SU-DHL-6 (cell line): ENCODE measurements at regions not wholly inside any gene's neighbourhood (a gene's known extent, or its start where the extent isn't known, plus 50 kb on each side); places are given as distances from the start of the nearest gene placed in this dataset.
A peak's percentile ranks its signal among the peaks of the same experiment; 100 is the strongest.

Experiments
- H2AFZ ChIP-seq: fragments of 200-600 bp; sonication (generic); 2 replicates; pipeline ENCODE4 v1.6.1; 2014; ENCODE audit warnings: low read depth, mild to moderate bottlenecking, moderate library complexity, mixed read lengths, antibody characterized with exemption, low read length; ENCODE audit not compliant: severe bottlenecking
- H3F3A ChIP-seq: fragments of 200-600 bp; shearing (Covaris generic); 2 replicates; pipeline ENCODE4 v1.6.0; 2016; ENCODE audit warnings: antibody characterized with exemption, mild to moderate bottlenecking; ENCODE audit not compliant: insufficient read depth
- H3K27ac ChIP-seq: fragments of 200-600 bp; sonication (generic); 2 replicates; pipeline ENCODE4 v1.5.1; 2016; ENCODE audit warnings: low read depth, mild to moderate bottlenecking, low read length, moderate library complexity, mixed read lengths
- H3K27me3 ChIP-seq: fragments of 200-600 bp; sonication (generic), shearing (Covaris generic); 2 replicates; pipeline ENCODE4 v1.6.0; 2014; ENCODE audit warnings: mild to moderate bottlenecking, low read length
- H3K36me3 ChIP-seq: fragments of 200-600 bp; sonication (generic); 2 replicates; pipeline ENCODE4 v1.6.1; 2014; ENCODE audit warnings: mild to moderate bottlenecking, low read length, mixed read lengths
- H3K4me2 ChIP-seq: fragments of 300-600, 200-600 bp; shearing (Covaris generic), sonication (generic); 2 replicates; pipeline ENCODE4 v1.6.0; 2014; ENCODE audit warnings: low read length, low read depth, mild to moderate bottlenecking; ENCODE audit not compliant: poor library complexity, severe bottlenecking
- H3K4me3 ChIP-seq: fragments of 200-600 bp; sonication (generic); 2 replicates; pipeline ENCODE4 v1.5.1; 2014; ENCODE audit warnings: antibody characterized with exemption, low read length, mild to moderate bottlenecking, mixed read lengths; ENCODE audit not compliant: insufficient read depth, poor library complexity, severe bottlenecking
- H3K79me2 ChIP-seq: fragments of 200-600 bp; sonication (generic); 2 replicates; pipeline ENCODE4 v1.6.1; 2014; ENCODE audit warnings: mild to moderate bottlenecking, low read length, moderate library complexity; ENCODE audit not compliant: insufficient read depth
- H3K9ac ChIP-seq: fragments of 200-600 bp; sonication (generic); 2 replicates; pipeline ENCODE4 v1.7.0; 2014; ENCODE audit warnings: mild to moderate bottlenecking, low read length
- H3K9me2 ChIP-seq: fragments of 200-600 bp; sonication (generic); replicated peaks from 2 replicates; pipeline ENCODE4 v1.6.1; 2014; ENCODE audit warnings: low read length; ENCODE audit not compliant: insufficient read depth
- H3K9me3 ChIP-seq: fragments of 200-600 bp; sonication (generic); 2 replicates; pipeline ENCODE4 v1.6.1; 2014; ENCODE audit warnings: low read length, mixed read lengths; ENCODE audit not compliant: insufficient read depth
- H4K20me1 ChIP-seq: fragments of 200-600 bp; sonication (generic); 2 replicates; pipeline ENCODE4 v1.6.1; 2014; ENCODE audit warnings: low read depth, mild to moderate bottlenecking, antibody characterized with exemption, low read length, moderate library complexity, mixed read lengths
- CTCF ChIP-seq: fragments of 200-600 bp; sonication (generic); IDR thresholded peaks from one replicate; pipeline ENCODE4 v1.5.1; 2017; ENCODE audit warnings: antibody characterized with exemption, mild to moderate bottlenecking, low read length, moderate library complexity; ENCODE audit not compliant: insufficient read depth, poor library complexity, severe bottlenecking
- EZH2phosphoT487 ChIP-seq: fragments of 200-600 bp; sonication (generic), shearing (Covaris generic); conservative IDR thresholded peaks from 2 replicates; pipeline ENCODE4 v1.6.1; 2018; ENCODE audit warnings: mild to moderate bottlenecking, antibody characterized with exemption, low read length, moderate library complexity, mixed read lengths

DNA sequence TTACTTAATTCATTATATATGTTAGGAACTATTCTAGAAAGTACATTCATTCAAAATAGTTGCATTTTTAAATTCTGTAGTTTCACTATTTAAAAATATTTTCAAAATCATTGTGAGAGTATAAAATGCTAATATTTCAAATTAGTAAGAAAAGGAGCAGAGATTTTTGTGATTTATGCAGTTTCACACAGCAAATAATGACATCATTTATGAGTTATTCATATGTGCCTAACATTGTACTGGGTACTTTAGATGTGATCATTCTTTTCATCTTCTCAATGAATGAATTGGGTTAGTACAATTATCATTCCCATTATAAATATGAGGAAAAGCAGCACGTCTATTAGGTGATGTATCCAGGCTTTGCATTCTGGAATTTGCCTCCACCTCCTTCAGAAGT, 1451.0 kb upstream of the IGFBP7 start:
- no peak overlapping the region for H3K4me2 ChIP-seq
- H3K27ac ChIP-seq = no peak overlapping the region

DNA sequence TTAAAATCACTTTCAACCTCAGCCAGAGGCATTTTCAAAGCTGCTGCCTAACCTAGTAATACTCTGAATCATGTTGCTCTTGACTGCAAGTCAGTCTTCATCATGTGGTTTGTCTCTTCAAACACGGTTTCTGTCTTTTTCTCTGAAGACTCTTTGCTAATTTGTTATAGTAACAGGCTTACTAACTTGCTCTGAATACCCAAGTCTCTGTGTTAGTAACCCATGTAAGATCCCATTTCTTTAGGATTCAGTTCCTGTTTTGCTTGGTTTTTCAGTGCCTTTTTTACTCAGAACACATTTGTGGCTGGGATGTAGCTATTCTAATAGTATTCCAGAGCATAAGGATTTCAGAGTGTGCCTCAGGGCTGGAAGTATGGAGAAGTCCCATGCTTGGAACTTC, 1450.6 kb upstream of the IGFBP7 start:
- Histone ChIP-seq H3K4me2 (no peak overlapping the region), H3K79me2 (no peaks in the 10 kb centered on the region), H3K9me2 (no peaks in the 10 kb centered on the region), H3K4me3 (no peak overlapping the region), H3K36me3 (no peaks in the 10 kb centered on the region), H4K20me1 (no peaks in the 10 kb centered on the region), H3K27me3 (no peaks in the 10 kb centered on the region), H2AFZ (peak overlapping the region; percentile 48), H3F3A (no peaks in the 10 kb centered on the region), H3K9ac (no peak overlapping the region), H3K9me3 (no peaks in the 10 kb centered on the region), H3K27ac (no peak overlapping the region)
- TF ChIP-seq EZH2phosphoT487 (no peak), CTCF (no peak)

More for the DNA sequence above, 1451.0 kb upstream of the IGFBP7 start:
- TF ChIP-seq CTCF (no peak), EZH2phosphoT487 (no peak)
- no peaks in the 10 kb centered on the region for H3K79me2 ChIP-seq
- H3K9ac ChIP-seq = no peak overlapping the region
- H3K27me3 ChIP-seq = no peaks in the 10 kb centered on the region
- no peaks in the 10 kb centered on the region for H3K36me3 ChIP-seq
- H3K9me2 ChIP-seq = no peaks in the 10 kb centered on the region
- H3K9me3 ChIP-seq = no peaks in the 10 kb centered on the region
- no peak overlapping the region for H2AFZ ChIP-seq
- H3F3A ChIP-seq = no peaks in the 10 kb centered on the region
- no peaks in the 10 kb centered on the region for H4K20me1 ChIP-seq
- no peak overlapping the region for H3K4me3 ChIP-seq

- Histone ChIP-seq H2AFZ (no peak overlapping the region), H3K27ac (no peak overlapping the region), H3K9me2 (no peaks in the 10 kb centered on the region), H3K9me3 (no peaks in the 10 kb centered on the region), H3K36me3 (no peaks in the 10 kb centered on the region), H3K27me3 (no peaks in the 10 kb centered on the region), H3K9ac (no peak overlapping the region), H3K4me2 (no peak overlapping the region), H3K79me2 (no peaks in the 10 kb centered on the region), H3K4me3 (no peak overlapping the region), H4K20me1 (no peaks in the 10 kb centered on the region), H3F3A (no peaks in the 10 kb centered on the region)
- TF ChIP-seq EZH2phosphoT487 (no peak), CTCF (no peak)
Observed at GRCh38 chr4:58553679-58554078, 1443.5 kb upstream of the IGFBP7 start.
